HepG2 (cell line): ENCODE measurements at regions not wholly inside any gene's neighbourhood (a gene's known extent, or its start where the extent isn't known, plus 50 kb on each side); places are given as distances from the start of the nearest gene placed in this dataset.

Source experiments
- MTA1 ChIP-seq: sonication (generic); formaldehyde crosslinking; IDR thresholded peaks from 2 replicates; pipeline ENCODE4 v1.4.0; 2020; ENCODE audit warnings: missing genetic modification reagents, mild to moderate bottlenecking, borderline replicate concordance
- TF ChIP-seq, protein P1 (sequence below): sonication (generic); formaldehyde crosslinking; IDR thresholded peaks from 2 replicates; pipeline ENCODE4 v1.4.0; 2020; ENCODE audit warnings: missing genetic modification reagents
- TF ChIP-seq, protein P2 (sequence below): sonication (generic); formaldehyde crosslinking; IDR thresholded peaks from 2 replicates; pipeline ENCODE4 v1.4.0; 2020; ENCODE audit warnings: low read depth, mild to moderate bottlenecking, missing genetic modification reagents
- TF ChIP-seq, protein P3 (sequence below): sonication (generic); formaldehyde crosslinking; IDR thresholded peaks from 2 replicates; pipeline ENCODE4 v1.5.0; 2020; ENCODE audit warnings: mild to moderate bottlenecking, missing genetic modification reagents, moderate library complexity

DNA sequence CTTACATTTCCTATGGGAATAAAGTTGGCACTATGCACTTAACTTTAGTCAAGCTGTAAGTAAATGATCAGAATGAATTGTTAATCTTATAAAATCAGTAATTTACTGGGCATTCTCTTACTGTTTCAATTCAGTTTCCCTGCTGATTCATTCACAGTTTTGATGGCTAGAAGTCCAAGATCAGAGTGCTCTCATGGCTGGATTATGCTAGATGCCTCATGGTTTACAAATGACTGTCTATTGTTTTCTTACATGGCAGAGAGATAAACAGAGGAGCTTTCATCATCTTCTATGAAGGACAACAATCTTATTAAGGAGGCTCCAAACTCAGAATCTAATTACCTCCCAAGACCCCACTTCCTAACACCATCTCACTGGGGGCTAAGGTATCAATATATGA lies 135.1 kb upstream of the CARD18 start:
- TF ChIP-seq, protein P1, sequence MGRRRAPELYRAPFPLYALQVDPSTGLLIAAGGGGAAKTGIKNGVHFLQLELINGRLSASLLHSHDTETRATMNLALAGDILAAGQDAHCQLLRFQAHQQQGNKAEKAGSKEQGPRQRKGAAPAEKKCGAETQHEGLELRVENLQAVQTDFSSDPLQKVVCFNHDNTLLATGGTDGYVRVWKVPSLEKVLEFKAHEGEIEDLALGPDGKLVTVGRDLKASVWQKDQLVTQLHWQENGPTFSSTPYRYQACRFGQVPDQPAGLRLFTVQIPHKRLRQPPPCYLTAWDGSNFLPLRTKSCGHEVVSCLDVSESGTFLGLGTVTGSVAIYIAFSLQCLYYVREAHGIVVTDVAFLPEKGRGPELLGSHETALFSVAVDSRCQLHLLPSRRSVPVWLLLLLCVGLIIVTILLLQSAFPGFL (CRISPR knock-in tag): no peak
- TF ChIP-seq, protein P2, sequence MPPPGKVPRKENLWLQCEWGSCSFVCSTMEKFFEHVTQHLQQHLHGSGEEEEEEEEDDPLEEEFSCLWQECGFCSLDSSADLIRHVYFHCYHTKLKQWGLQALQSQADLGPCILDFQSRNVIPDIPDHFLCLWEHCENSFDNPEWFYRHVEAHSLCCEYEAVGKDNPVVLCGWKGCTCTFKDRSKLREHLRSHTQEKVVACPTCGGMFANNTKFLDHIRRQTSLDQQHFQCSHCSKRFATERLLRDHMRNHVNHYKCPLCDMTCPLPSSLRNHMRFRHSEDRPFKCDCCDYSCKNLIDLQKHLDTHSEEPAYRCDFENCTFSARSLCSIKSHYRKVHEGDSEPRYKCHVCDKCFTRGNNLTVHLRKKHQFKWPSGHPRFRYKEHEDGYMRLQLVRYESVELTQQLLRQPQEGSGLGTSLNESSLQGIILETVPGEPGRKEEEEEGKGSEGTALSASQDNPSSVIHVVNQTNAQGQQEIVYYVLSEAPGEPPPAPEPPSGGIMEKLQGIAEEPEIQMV (CRISPR knock-in tag): no peak
- no peak for TF ChIP-seq MTA1 (CRISPR knock-in tag)
- TF ChIP-seq, protein P3, sequence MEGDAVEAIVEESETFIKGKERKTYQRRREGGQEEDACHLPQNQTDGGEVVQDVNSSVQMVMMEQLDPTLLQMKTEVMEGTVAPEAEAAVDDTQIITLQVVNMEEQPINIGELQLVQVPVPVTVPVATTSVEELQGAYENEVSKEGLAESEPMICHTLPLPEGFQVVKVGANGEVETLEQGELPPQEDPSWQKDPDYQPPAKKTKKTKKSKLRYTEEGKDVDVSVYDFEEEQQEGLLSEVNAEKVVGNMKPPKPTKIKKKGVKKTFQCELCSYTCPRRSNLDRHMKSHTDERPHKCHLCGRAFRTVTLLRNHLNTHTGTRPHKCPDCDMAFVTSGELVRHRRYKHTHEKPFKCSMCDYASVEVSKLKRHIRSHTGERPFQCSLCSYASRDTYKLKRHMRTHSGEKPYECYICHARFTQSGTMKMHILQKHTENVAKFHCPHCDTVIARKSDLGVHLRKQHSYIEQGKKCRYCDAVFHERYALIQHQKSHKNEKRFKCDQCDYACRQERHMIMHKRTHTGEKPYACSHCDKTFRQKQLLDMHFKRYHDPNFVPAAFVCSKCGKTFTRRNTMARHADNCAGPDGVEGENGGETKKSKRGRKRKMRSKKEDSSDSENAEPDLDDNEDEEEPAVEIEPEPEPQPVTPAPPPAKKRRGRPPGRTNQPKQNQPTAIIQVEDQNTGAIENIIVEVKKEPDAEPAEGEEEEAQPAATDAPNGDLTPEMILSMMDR: no peak
